ENCODE measurements at regions not wholly inside any gene's neighbourhood (a gene's known extent, or its start where the extent isn't known, plus 50 kb on each side); places are given as distances from the start of the nearest gene placed in this dataset.

DNA sequence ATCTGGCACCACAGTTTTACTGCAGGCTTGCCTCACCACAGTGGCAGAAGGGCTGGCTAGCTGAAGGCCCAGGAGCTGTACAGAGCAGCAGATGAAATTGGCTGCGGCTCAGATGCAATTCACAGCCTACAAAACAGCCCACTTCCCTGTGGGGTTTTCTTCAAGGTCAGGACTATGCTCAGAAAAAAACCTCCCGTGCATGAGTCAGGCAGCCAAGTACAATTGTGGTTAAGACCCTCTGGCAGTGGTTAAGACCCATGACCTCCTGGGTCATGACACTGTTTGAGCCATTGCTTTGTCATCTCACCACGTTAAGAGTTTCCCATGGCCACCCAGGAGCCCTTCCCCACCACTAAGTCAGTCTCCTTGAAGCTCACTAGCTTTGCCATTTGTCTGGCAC, 276.3 kb downstream of the HNRNPD start:
- POLR2A ChIA-PET = no interaction called here
- intact Hi-C loops (cut with micrococcal nuclease; ENCODE audit: unreplicated experiment) (no loop called here), in situ Hi-C loops (cut with HindIII; ENCODE audit: low pct_unique_long_range_greater_than_20kb, low sequenced_read_pairs) (no loop called here)
- BruUV-seq (replicated peaks) = no TSS peak
- DNase-seq (ENCODE audit: low read depth, low spot score) = no peak
- CTCF ChIA-PET = no interaction called here
- Histone ChIP-seq H3K36me3 (ENCODE audit: control insufficient read depth, insufficient read depth, low read length) (no peaks in the 10 kb centered on the region), H3K4me3 (ENCODE audit: low read depth in 2 of 2, low read length in 2 of 2) (no peak overlapping the region), H3K9me3 (ENCODE audit: control insufficient read depth, insufficient read depth, low read depth, low read length) (no peaks in the 10 kb centered on the region), H3K4me1 (ENCODE audit: control insufficient read depth, insufficient read depth, low read length) (no peaks in the 10 kb centered on the region), H3K27me3 (ENCODE audit: control insufficient read depth, insufficient read depth, low read length) (no peaks in the 10 kb centered on the region), H3K27ac (ENCODE audit: low read length) (no peak overlapping the region)
- ATAC-seq = no peak
- TF ChIP-seq, protein P1, sequence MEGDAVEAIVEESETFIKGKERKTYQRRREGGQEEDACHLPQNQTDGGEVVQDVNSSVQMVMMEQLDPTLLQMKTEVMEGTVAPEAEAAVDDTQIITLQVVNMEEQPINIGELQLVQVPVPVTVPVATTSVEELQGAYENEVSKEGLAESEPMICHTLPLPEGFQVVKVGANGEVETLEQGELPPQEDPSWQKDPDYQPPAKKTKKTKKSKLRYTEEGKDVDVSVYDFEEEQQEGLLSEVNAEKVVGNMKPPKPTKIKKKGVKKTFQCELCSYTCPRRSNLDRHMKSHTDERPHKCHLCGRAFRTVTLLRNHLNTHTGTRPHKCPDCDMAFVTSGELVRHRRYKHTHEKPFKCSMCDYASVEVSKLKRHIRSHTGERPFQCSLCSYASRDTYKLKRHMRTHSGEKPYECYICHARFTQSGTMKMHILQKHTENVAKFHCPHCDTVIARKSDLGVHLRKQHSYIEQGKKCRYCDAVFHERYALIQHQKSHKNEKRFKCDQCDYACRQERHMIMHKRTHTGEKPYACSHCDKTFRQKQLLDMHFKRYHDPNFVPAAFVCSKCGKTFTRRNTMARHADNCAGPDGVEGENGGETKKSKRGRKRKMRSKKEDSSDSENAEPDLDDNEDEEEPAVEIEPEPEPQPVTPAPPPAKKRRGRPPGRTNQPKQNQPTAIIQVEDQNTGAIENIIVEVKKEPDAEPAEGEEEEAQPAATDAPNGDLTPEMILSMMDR (IDR thresholded peaks at IDR 0.05) = no peak
- no peak for TF ChIP-seq POLR2AphosphoS5 (IDR thresholded peaks at IDR 0.05; ENCODE audit: low read depth, low read length)
- TF ChIP-seq, protein P2, sequence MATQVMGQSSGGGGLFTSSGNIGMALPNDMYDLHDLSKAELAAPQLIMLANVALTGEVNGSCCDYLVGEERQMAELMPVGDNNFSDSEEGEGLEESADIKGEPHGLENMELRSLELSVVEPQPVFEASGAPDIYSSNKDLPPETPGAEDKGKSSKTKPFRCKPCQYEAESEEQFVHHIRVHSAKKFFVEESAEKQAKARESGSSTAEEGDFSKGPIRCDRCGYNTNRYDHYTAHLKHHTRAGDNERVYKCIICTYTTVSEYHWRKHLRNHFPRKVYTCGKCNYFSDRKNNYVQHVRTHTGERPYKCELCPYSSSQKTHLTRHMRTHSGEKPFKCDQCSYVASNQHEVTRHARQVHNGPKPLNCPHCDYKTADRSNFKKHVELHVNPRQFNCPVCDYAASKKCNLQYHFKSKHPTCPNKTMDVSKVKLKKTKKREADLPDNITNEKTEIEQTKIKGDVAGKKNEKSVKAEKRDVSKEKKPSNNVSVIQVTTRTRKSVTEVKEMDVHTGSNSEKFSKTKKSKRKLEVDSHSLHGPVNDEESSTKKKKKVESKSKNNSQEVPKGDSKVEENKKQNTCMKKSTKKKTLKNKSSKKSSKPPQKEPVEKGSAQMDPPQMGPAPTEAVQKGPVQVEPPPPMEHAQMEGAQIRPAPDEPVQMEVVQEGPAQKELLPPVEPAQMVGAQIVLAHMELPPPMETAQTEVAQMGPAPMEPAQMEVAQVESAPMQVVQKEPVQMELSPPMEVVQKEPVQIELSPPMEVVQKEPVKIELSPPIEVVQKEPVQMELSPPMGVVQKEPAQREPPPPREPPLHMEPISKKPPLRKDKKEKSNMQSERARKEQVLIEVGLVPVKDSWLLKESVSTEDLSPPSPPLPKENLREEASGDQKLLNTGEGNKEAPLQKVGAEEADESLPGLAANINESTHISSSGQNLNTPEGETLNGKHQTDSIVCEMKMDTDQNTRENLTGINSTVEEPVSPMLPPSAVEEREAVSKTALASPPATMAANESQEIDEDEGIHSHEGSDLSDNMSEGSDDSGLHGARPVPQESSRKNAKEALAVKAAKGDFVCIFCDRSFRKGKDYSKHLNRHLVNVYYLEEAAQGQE (IDR thresholded peaks at IDR 0.05; ENCODE audit: insufficient read depth in 1 of 2, low read depth in 2 of 2, low read length in 1 of 2) = no peak
- TF ChIP-seq SIN3A (IDR thresholded peaks at IDR 0.05; ENCODE audit: borderline replicate concordance, insufficient read depth, low read depth, low read length) = no peak

DNA sequence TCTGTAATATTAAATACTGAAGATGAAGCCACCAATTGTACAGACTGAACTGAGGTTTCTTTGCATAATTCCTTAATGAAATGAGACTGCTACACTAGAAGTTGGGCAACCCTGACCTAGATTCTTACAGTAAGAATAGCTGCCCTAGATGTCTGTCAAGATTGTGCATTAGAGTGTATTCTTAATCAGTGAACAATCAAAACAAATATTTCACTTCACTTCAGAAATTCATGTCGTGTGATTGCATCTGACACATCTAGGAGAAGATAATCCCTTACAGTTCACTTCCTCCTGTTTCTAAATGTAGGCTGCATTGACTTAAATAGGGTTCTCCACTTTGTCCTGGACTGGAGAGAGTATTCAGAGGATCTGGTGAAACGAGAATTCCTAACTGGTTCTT, 283.1 kb downstream of the HNRNPD start:
- POLR2A ChIA-PET = no interaction called here
- no peaks in the 10 kb centered on the region for H3K9me3 ChIP-seq (ENCODE audit: control insufficient read depth, insufficient read depth, low read depth, low read length)
- CTCF ChIA-PET = no interaction called here

DNA sequence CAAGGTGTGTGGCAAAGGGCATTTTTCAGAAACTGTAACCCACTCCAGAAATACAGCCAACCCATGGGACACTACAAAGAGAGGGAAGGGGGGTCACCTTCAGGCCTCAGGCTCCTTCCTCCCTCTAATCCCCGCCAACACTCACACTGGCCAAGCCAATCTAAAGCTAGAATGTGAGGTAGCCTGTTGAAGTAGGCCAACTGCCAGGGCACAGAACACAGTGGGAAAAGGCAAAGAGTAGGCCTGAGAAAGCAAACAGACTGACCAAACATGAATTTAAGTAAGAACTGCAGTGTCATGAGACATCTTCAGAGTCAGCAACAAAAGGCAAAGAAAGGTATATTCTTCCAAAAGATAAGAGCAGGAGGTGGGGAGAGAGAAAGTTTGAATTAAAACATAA, 289.0 kb downstream of the HNRNPD start:
- no peak for DNase-seq (ENCODE audit: low read depth, low spot score)
- no TSS peak for BruUV-seq (replicated peaks)
- ChIA-PET CTCF (no interaction called here), POLR2A (no interaction called here)
- in situ Hi-C loops (cut with HindIII; ENCODE audit: low pct_unique_long_range_greater_than_20kb, low sequenced_read_pairs) = no loop called here
- intact Hi-C loops (cut with micrococcal nuclease; ENCODE audit: unreplicated experiment) = no loop called here
- Histone ChIP-seq H3K4me1 (ENCODE audit: control insufficient read depth, insufficient read depth, low read length) (no peaks in the 10 kb centered on the region), H3K9me3 (ENCODE audit: control insufficient read depth, insufficient read depth, low read depth, low read length) (no peaks in the 10 kb centered on the region), H3K36me3 (ENCODE audit: control insufficient read depth, insufficient read depth, low read length) (no peaks in the 10 kb centered on the region), H3K27ac (ENCODE audit: low read length) (no peak overlapping the region), H3K4me3 (ENCODE audit: low read depth in 2 of 2, low read length in 2 of 2) (no peak overlapping the region), H3K27me3 (ENCODE audit: control insufficient read depth, insufficient read depth, low read length) (no peaks in the 10 kb centered on the region)
- no peak for ATAC-seq
- TF ChIP-seq, protein P1 (IDR thresholded peaks at IDR 0.05) = no peak
- TF ChIP-seq, protein P2 (IDR thresholded peaks at IDR 0.05; ENCODE audit: insufficient read depth in 1 of 2, low read depth in 2 of 2, low read length in 1 of 2) = no peak
- no peak for TF ChIP-seq TCF7L2 (IDR thresholded peaks at IDR 0.05; ENCODE audit: low read depth, low read length)
- TF ChIP-seq POLR2AphosphoS5 (IDR thresholded peaks at IDR 0.05; ENCODE audit: low read depth, low read length) = no peak
- TF ChIP-seq SIN3A (IDR thresholded peaks at IDR 0.05; ENCODE audit: borderline replicate concordance, insufficient read depth, low read depth, low read length) = no peak

More for the DNA sequence above, 283.1 kb downstream of the HNRNPD start:
- H3K27ac ChIP-seq (ENCODE audit: low read length) = no peak overlapping the region
- DNase-seq (ENCODE audit: low read depth, low spot score) (no peak), ATAC-seq (no peak)
- no peaks in the 10 kb centered on the region for H3K4me1 ChIP-seq (ENCODE audit: control insufficient read depth, insufficient read depth, low read length)
- H3K36me3 ChIP-seq (ENCODE audit: control insufficient read depth, insufficient read depth, low read length) = no peaks in the 10 kb centered on the region
- in situ Hi-C loops (cut with HindIII; ENCODE audit: low pct_unique_long_range_greater_than_20kb, low sequenced_read_pairs) (no loop called here), intact Hi-C loops (cut with micrococcal nuclease; ENCODE audit: unreplicated experiment) (no loop called here)
- BruUV-seq (replicated peaks) = no TSS peak
- no peaks in the 10 kb centered on the region for H3K27me3 ChIP-seq (ENCODE audit: control insufficient read depth, insufficient read depth, low read length)
- TF ChIP-seq POLR2AphosphoS5 (IDR thresholded peaks at IDR 0.05; ENCODE audit: low read depth, low read length) = no peak
- TF ChIP-seq SIN3A (IDR thresholded peaks at IDR 0.05; ENCODE audit: borderline replicate concordance, insufficient read depth, low read depth, low read length) = no peak
- TF ChIP-seq TCF7L2 (IDR thresholded peaks at IDR 0.05; ENCODE audit: low read depth, low read length) = no peak
- no peak overlapping the region for H3K4me3 ChIP-seq (ENCODE audit: low read depth in 2 of 2, low read length in 2 of 2)

All from Panc1 (cell line).